NCI-H2107 (cell line): ENCODE measurements at regions not wholly inside any gene's neighbourhood (a gene's known extent, or its start where the extent isn't known, plus 50 kb on each side); places are given as distances from the start of the nearest gene placed in this dataset.

Experiments used
- DNase-seq: peaks from one replicate; lab custom pipeline; 2025; lab: John Stamatoyannopoulos, UW

- no peak for DNase-seq
Observed at GRCh38 chr7:85781606-85782005, 594.8 kb upstream of the SEMA3D start.

- DNase-seq, result no peak
Observed at GRCh38 chr7:85776691-85777345, 590.0 kb upstream of the SEMA3D start.

GRCh38 chr7:85775431-85775830 is 588.6 kb upstream of the SEMA3D start:
- DNase-seq, result no peak

- no peak for DNase-seq
Observed at GRCh38 chr7:85774986-85775385, 588.1 kb upstream of the SEMA3D start.

- no peak for DNase-seq
Observed at GRCh38 chr7:85773116-85773728, 586.4 kb upstream of the SEMA3D start.

DNA sequence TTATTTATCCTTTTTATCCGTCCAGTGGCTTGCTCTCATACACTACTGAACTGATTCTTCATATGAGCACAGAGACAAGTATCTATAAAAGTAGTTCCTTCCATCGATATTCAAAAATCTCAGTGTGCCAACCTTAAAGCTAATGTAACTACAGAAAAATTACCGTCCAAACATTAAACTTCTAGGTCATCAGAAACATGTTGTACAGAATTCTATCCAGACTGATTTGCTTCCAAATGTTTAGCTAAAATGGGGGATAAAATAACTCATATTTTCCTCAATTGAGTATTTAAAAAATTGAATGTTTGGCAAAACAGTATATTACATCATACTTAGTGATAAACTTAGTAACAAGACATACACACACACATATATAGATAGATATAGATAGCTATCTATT is 584.7 kb upstream of the SEMA3D start:
- no peak for DNase-seq

GRCh38 chr7:85770332-85770731 is 583.5 kb upstream of the SEMA3D start:
- DNase-seq, result no peak

DNA sequence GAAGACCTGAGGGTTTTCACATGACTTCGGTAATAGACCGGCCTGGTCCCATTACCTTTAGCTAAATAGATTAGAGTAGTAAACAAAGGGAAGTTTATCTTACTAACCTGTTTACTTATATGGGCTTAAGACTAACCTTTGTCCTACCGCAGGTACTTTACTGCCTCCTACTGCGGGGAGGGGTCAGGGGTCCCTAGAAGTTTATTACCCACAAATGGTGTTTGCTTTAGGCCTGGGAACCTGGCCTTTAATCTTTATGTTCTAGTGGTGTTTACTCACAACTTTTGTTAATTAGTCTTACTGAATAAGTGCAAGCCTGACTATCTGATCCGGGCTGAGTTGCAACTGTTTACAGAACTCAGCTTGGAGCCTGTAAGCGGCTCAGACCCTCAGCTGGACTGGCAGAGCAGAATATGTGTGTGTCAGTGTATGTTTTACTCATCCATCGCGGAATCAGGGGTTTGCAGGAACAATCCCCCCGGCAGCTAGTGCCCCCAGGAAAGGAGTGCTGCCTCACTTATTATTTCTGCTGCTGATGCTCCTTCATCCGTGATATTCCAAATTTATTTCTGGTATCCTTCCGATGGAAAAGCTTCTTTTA is 578.9 kb upstream of the SEMA3D start:
- DNase-seq, result no peak

- no peak for DNase-seq
Observed at GRCh38 chr7:85764034-85764433, 577.2 kb upstream of the SEMA3D start.

- DNase-seq, result no peak
Observed at GRCh38 chr7:85757348-85757747, 570.5 kb upstream of the SEMA3D start.

GRCh38 chr7:85750454-85750949 is 563.6 kb upstream of the SEMA3D start:
- DNase-seq, result no peak

GRCh38 chr7:85749696-85750453 is 563.0 kb upstream of the SEMA3D start:
- no peak for DNase-seq

DNA sequence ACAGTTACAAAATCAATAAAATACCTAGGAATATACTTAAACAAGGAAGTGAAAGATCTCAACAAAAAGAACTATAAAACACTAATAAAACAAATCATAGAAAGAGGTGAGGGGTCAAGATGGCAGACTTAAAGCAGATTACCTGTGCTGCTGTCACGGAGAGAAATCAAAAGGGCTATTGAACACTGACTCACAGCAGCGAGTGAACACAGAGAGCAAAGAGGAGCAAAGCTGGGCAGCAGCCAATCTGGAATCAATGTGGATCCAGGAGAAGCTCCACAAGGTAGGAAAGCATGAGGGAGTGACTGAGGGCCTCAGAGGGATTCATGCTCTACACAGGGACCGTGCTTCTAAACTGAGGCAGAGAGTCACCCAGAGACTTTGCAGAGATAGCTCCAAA is 562.0 kb upstream of the SEMA3D start:
- DNase-seq, result no peak

- no peak for DNase-seq
Observed at GRCh38 chr7:85737426-85737825, 550.6 kb upstream of the SEMA3D start.

GRCh38 chr7:85736085-85736484 is 549.2 kb upstream of the SEMA3D start:
- DNase-seq, result no peak

DNA sequence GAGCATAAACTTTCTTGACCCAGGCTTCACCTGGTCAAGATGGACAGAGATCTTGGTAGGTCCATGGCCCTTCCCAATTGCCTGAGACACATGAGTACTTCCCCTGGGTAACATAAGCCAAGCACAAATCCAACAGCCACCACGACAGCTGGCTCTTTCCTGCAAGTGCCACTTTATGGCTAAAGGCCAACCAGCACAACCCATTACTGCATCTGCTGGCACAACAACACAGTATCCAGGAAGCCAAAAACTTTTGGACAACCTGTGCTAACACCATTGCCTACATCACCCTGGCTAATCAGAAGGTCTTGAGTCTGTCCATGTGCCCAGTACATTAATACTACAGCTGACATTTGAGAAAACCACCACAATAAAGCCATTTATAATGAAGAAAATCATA is 548.0 kb upstream of the SEMA3D start:
- no peak for DNase-seq

DNA sequence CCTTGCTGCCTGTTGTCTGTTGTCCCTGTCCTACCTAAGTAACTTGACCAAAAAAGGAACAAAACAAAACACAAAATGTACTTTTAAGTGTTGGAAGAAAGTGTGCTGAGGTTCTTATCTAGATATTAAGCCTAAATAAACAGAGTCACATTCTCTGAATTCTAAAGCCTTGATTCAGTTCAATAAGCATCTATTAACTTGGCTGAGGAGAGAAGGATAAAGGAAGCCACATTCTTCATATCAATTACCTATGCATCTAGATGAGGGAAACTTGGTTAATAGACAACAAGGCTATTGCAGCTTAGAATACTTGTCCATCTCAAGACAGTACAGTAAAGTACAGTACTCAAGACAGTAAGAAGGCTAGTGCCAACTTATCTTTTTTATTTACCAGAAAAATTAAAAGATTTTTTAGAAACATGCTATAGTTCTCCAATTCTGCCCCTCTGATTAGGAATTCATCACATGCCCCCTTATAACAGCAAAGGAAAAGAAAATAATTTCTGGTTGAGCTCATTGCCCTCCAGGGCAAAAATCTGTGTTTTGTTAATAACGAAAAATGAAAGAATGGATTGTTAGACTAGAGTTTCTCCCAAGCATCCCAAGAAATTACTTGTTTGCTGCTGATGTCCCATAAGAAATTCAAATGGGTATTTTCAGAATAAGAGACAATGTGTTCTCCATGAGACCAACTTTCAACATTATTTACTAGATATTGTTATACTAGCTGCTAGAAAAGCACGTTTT is 546.5 kb upstream of the SEMA3D start:
- no peak for DNase-seq

GRCh38 chr7:85730012-85730411 is 543.2 kb upstream of the SEMA3D start:
- no peak for DNase-seq

- no peak for DNase-seq
Observed at GRCh38 chr7:85725026-85725425, 538.2 kb upstream of the SEMA3D start.

GRCh38 chr7:85719981-85720953 is 533.4 kb upstream of the SEMA3D start:
- DNase-seq, result no peak

DNA sequence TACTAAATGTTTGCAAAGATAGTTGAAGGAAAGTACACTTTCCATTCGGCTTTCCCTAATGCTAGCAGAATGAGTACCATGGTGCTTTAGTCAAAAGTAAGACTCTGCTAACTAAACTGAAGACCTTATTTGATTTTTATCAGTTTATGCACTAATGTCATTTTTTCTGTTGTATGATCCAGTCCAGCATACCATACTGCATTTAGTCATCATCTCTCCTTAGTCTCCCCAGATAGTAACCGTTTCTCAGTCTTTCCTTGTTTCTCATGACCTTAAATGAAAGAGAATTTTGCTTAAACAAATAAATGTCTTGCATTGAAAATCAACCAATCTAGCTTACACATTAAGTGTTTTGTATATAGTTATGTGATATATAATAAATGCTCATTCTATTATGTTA is 529.5 kb upstream of the SEMA3D start:
- DNase-seq, result no peak
